Skeletal muscle tissue (tissue), 3 donors: ENCODE measurements at regions not wholly inside any gene's neighbourhood (a gene's known extent, or its start where the extent isn't known, plus 50 kb on each side); places are given as distances from the start of the nearest gene placed in this dataset.

Experiments used
- H3K27ac ChIP-seq: one replicate; pipeline ENCODE4 v1.7.0; 2013; ENCODE audit warnings: mild to moderate bottlenecking, low read depth, low read length, inconsistent platforms
- H3K27me3 ChIP-seq, 3 donors: one replicate each; pipeline ENCODE4 v1.7.0; 2013; ENCODE audit warnings: low read length in 3 of 3; ENCODE audit not compliant: control insufficient read depth in 3 of 3, insufficient read depth in 3 of 3
- H3K36me3 ChIP-seq, 3 donors: one replicate each; pipeline ENCODE4 v1.7.0; 2013; ENCODE audit warnings: low read length in 3 of 3; ENCODE audit not compliant: control insufficient read depth in 3 of 3, insufficient read depth in 3 of 3
- H3K4me1 ChIP-seq, 3 donors: one replicate each; pipeline ENCODE4 v1.7.0; 2013; ENCODE audit warnings: low read length in 3 of 3, mild to moderate bottlenecking in 3 of 3; ENCODE audit not compliant: control insufficient read depth in 3 of 3, insufficient read depth in 3 of 3
- H3K4me3 ChIP-seq, 3 donors: one replicate each; pipeline ENCODE4 v1.7.0; 2013; ENCODE audit warnings: low read length in 3 of 3
- H3K9ac ChIP-seq, 3 donors: one replicate each; pipeline ENCODE4 v1.7.0; 2013; ENCODE audit warnings: low read length in 3 of 3, mild to moderate bottlenecking in 3 of 3, moderate library complexity in 2 of 3, low read depth in 1 of 3
- H3K9me3 ChIP-seq, 3 donors: one replicate each; pipeline ENCODE4 v1.7.0; 2013; ENCODE audit warnings: low read length in 3 of 3; ENCODE audit not compliant: control insufficient read depth in 3 of 3
- donor health status: Osteomylitis.

GRCh38 chr17:34182036-34182803 lies 72.9 kb upstream of the CCL2 start:
- no peaks in the 10 kb centered on the region for H3K36me3 ChIP-seq
- H3K9me3 ChIP-seq, result no peaks in the 10 kb centered on the region
- no peak overlapping the region for H3K27ac ChIP-seq
- H3K4me1 ChIP-seq, result peaks cover 0 to 4% (median 3%) of the 10 kb centered on the region in 3 donors
- H3K9ac ChIP-seq, result no peak overlapping the region
- H3K4me3 ChIP-seq, result no peak overlapping the region
- H3K27me3 ChIP-seq, result peaks cover 0 to 2% (median 2%) of the 10 kb centered on the region in 3 donors

GRCh38 chr17:34195987-34196386 lies 59.1 kb upstream of the CCL2 start:
- Histone ChIP-seq H3K9me3 (no peaks in the 10 kb centered on the region), H3K27ac (no peak overlapping the region), H3K9ac (no peak overlapping the region), H3K36me3 (no peaks in the 10 kb centered on the region), H3K4me3 (no peak overlapping the region), H3K4me1 (peaks cover 0 to 3% (median 0%) of the 10 kb centered on the region in 3 donors), H3K27me3 (peaks cover 0 to 6% (median 3%) of the 10 kb centered on the region in 3 donors)

GRCh38 chr17:34198519-34198918 lies 56.6 kb upstream of the CCL2 start:
- no peak overlapping the region for H3K4me3 ChIP-seq
- H3K27me3 ChIP-seq, result peaks cover 0 to 3% (median 0%) of the 10 kb centered on the region in 3 donors
- no peak overlapping the region for H3K9ac ChIP-seq
- H3K36me3 ChIP-seq, result no peaks in the 10 kb centered on the region
- H3K9me3 ChIP-seq, result peaks cover 0 to 5% (median 0%) of the 10 kb centered on the region in 3 donors
- H3K27ac ChIP-seq, result no peak overlapping the region
- H3K4me1 ChIP-seq, result peaks cover 0 to 3% (median 0%) of the 10 kb centered on the region in 3 donors

- Histone ChIP-seq H3K9me3 (peaks cover 0 to 5% (median 0%) of the 10 kb centered on the region in 3 donors), H3K27me3 (no peaks in the 10 kb centered on the region), H3K27ac (no peak overlapping the region), H3K9ac (no peak overlapping the region), H3K4me3 (no peak overlapping the region), H3K36me3 (no peaks in the 10 kb centered on the region), H3K4me1 (peaks cover 0 to 3% (median 2%) of the 10 kb centered on the region in 3 donors)
These were observed 55.6 kb upstream of the CCL2 start for GRCh38 chr17:34199454-34199853.

GRCh38 chr17:34199932-34200534 lies 55.1 kb upstream of the CCL2 start:
- Histone ChIP-seq H3K36me3 (no peaks in the 10 kb centered on the region), H3K27ac (no peak overlapping the region), H3K9ac (no peak overlapping the region), H3K9me3 (peaks cover 0 to 5% (median 0%) of the 10 kb centered on the region in 3 donors), H3K4me3 (no peak overlapping the region), H3K27me3 (no peaks in the 10 kb centered on the region), H3K4me1 (peaks cover 0 to 3% (median 2%) of the 10 kb centered on the region in 3 donors)

GRCh38 chr17:34201225-34201624 lies 53.9 kb upstream of the CCL2 start:
- Histone ChIP-seq H3K9ac (no peak overlapping the region), H3K27ac (no peak overlapping the region), H3K36me3 (no peaks in the 10 kb centered on the region), H3K4me3 (no peak overlapping the region), H3K4me1 (peaks cover 2 to 3% (median 2%) of the 10 kb centered on the region in 3 donors), H3K27me3 (no peaks in the 10 kb centered on the region), H3K9me3 (peaks cover 0 to 5% (median 0%) of the 10 kb centered on the region in 3 donors)

- H3K27ac ChIP-seq, result no peak overlapping the region
These were observed 53.3 kb upstream of the CCL2 start for GRCh38 chr17:34201767-34202166.

GRCh38 chr17:34203018-34203638 lies 52.0 kb upstream of the CCL2 start:
- H3K4me3 ChIP-seq, result no peak overlapping the region
- no peak overlapping the region for H3K27ac ChIP-seq
- H3K9me3 ChIP-seq, result peaks cover 0 to 5% (median 0%) of the 10 kb centered on the region in 3 donors
- no peak overlapping the region for H3K9ac ChIP-seq
- H3K4me1 ChIP-seq, result peaks cover 2 to 4% (median 3%) of the 10 kb centered on the region in 3 donors
- H3K27me3 ChIP-seq, result no peaks in the 10 kb centered on the region
- H3K36me3 ChIP-seq, result no peaks in the 10 kb centered on the region

More at GRCh38 chr17:34201767-34202166, 53.3 kb upstream of the CCL2 start:
- Histone ChIP-seq H3K4me1 (peaks cover 2 to 4% (median 3%) of the 10 kb centered on the region in 3 donors), H3K36me3 (no peaks in the 10 kb centered on the region), H3K4me3 (no peak overlapping the region), H3K9ac (no peak overlapping the region), H3K9me3 (peaks cover 0 to 5% (median 0%) of the 10 kb centered on the region in 3 donors), H3K27me3 (no peaks in the 10 kb centered on the region)

GRCh38 chr17:34204402-34204801 lies 50.7 kb upstream of the CCL2 start:
- Histone ChIP-seq H3K9ac (no peak overlapping the region), H3K9me3 (peaks cover 0 to 5% (median 0%) of the 10 kb centered on the region in 3 donors), H3K36me3 (no peaks in the 10 kb centered on the region), H3K4me3 (no peak overlapping the region), H3K4me1 (peaks cover 2 to 4% (median 3%) of the 10 kb centered on the region in 3 donors), H3K27ac (no peak overlapping the region), H3K27me3 (no peaks in the 10 kb centered on the region)
